Memory B cell (primary cell): ENCODE measurements at regions not wholly inside any gene's neighbourhood (a gene's known extent, or its start where the extent isn't known, plus 50 kb on each side); places are given as distances from the start of the nearest gene placed in this dataset.
"Not testable (repeated sequence)": the region's sequence is repeated elsewhere in the genome, so short reads cannot be mapped to it uniquely, and the experiment has no call there.

Experiments
- ATAC-seq: fragments of 150-1000 bp; cut with Tn5 transposase; 2 replicates; pipeline ENCODE4 v1.10.0; 2021; ENCODE audit warnings: low read depth, mild to moderate bottlenecking, moderate library complexity
- DNase-seq, 2 donors: peaks; one replicate each; pipeline ENCODE4 v3.0.0; 2022; ENCODE audit warnings: low spot score in 2 of 2
- H3K27ac Mint-ChIP-seq: one replicate; pipeline ENCODE4 v1.8.0; 2022; ENCODE audit warnings: mild to moderate bottlenecking, moderate library complexity, mixed read lengths
- H3K27me3 Mint-ChIP-seq: one replicate; pipeline ENCODE4 v1.8.0; 2022; ENCODE audit warnings: mixed read lengths
- H3K36me3 Mint-ChIP-seq: one replicate; pipeline ENCODE4 v1.8.0; 2022; ENCODE audit warnings: mild to moderate bottlenecking, mixed read lengths
- H3K4me1 Mint-ChIP-seq: one replicate; pipeline ENCODE4 v1.8.0; 2022; ENCODE audit warnings: mixed read lengths
- H3K4me3 Mint-ChIP-seq: one replicate; pipeline ENCODE4 v1.8.0; 2022; ENCODE audit warnings: mild to moderate bottlenecking, moderate library complexity, mixed read lengths
- H3K9me3 Mint-ChIP-seq: one replicate; pipeline ENCODE4 v1.8.0; 2022; ENCODE audit warnings: mixed read lengths

- not testable (repeated sequence) for DNase-seq, ATAC-seq, H3K27ac Mint-ChIP-seq, H3K4me1 Mint-ChIP-seq, H3K36me3 Mint-ChIP-seq, H3K4me3 Mint-ChIP-seq
- peaks cover 14% of the 10 kb centered on the region for H3K27me3 Mint-ChIP-seq
- H3K9me3 Mint-ChIP-seq = peaks cover 10% of the 10 kb centered on the region
These were observed 69.9 kb downstream of the ALG1L2 start for GRCh38 chr3:130151555-130151954.

GRCh38 chr3:130153247-130153646 is 71.6 kb downstream of the ALG1L2 start:
- Mint-ChIP-seq H3K9me3 (peaks cover 10% of the 10 kb centered on the region), H3K27me3 (peaks cover 13% of the 10 kb centered on the region)
- not testable (repeated sequence) for DNase-seq, H3K4me3 Mint-ChIP-seq, H3K36me3 Mint-ChIP-seq, ATAC-seq, H3K4me1 Mint-ChIP-seq, H3K27ac Mint-ChIP-seq

- not testable (repeated sequence) for DNase-seq, ATAC-seq, H3K4me3 Mint-ChIP-seq, H3K27me3 Mint-ChIP-seq, H3K9me3 Mint-ChIP-seq, H3K27ac Mint-ChIP-seq, H3K4me1 Mint-ChIP-seq, H3K36me3 Mint-ChIP-seq
These were observed 73.8 kb downstream of the ALG1L2 start for GRCh38 chr3:130155464-130155863.

- not testable (repeated sequence) for H3K4me3 Mint-ChIP-seq, H3K27me3 Mint-ChIP-seq, H3K9me3 Mint-ChIP-seq, ATAC-seq, H3K27ac Mint-ChIP-seq, DNase-seq, H3K36me3 Mint-ChIP-seq, H3K4me1 Mint-ChIP-seq
These were observed 85.2 kb downstream of the ALG1L2 start for GRCh38 chr3:130166856-130167255.

GRCh38 chr3:130175195-130175594 is 93.6 kb downstream of the ALG1L2 start:
- DNase-seq, ATAC-seq, H3K9me3 Mint-ChIP-seq, H3K36me3 Mint-ChIP-seq, H3K4me3 Mint-ChIP-seq, H3K27ac Mint-ChIP-seq, H3K27me3 Mint-ChIP-seq: not testable (repeated sequence)
- H3K4me1 Mint-ChIP-seq = peaks cover 15% of the 10 kb centered on the region

GRCh38 chr3:130176476-130177256 is 95.0 kb downstream of the ALG1L2 start:
- not testable (repeated sequence) for H3K4me3 Mint-ChIP-seq, ATAC-seq, H3K9me3 Mint-ChIP-seq, H3K27ac Mint-ChIP-seq, DNase-seq, H3K27me3 Mint-ChIP-seq, H3K36me3 Mint-ChIP-seq
- peaks cover 15% of the 10 kb centered on the region for H3K4me1 Mint-ChIP-seq

GRCh38 chr3:130178835-130179234 is 97.2 kb downstream of the ALG1L2 start:
- peak overlapping the region; percentile 66 for H3K4me3 Mint-ChIP-seq
- H3K27ac Mint-ChIP-seq = peak overlapping the region; percentile 89
- not testable (repeated sequence) for ATAC-seq, H3K9me3 Mint-ChIP-seq, DNase-seq, H3K27me3 Mint-ChIP-seq, H3K36me3 Mint-ChIP-seq
- H3K4me1 Mint-ChIP-seq = peaks cover 15% of the 10 kb centered on the region

- not testable (repeated sequence) for H3K9me3 Mint-ChIP-seq, ATAC-seq, H3K27me3 Mint-ChIP-seq, H3K36me3 Mint-ChIP-seq
- Mint-ChIP-seq H3K4me3 (peak overlapping the region; percentile 66), H3K4me1 (peaks cover 15% of the 10 kb centered on the region), H3K27ac (peak overlapping the region; percentile 89)
- peak; percentile 24 to 34 for DNase-seq
These were observed 97.8 kb downstream of the ALG1L2 start for GRCh38 chr3:130179353-130179970.

GRCh38 chr3:130182475-130182874 is 100.8 kb downstream of the ALG1L2 start:
- not testable (repeated sequence) for H3K36me3 Mint-ChIP-seq, H3K9me3 Mint-ChIP-seq, DNase-seq, H3K4me3 Mint-ChIP-seq, H3K27ac Mint-ChIP-seq, H3K27me3 Mint-ChIP-seq, ATAC-seq
- peaks cover 15% of the 10 kb centered on the region for H3K4me1 Mint-ChIP-seq

- peaks cover 15% of the 10 kb centered on the region for H3K4me1 Mint-ChIP-seq
- H3K27ac Mint-ChIP-seq, H3K27me3 Mint-ChIP-seq, DNase-seq, H3K4me3 Mint-ChIP-seq, H3K9me3 Mint-ChIP-seq, H3K36me3 Mint-ChIP-seq, ATAC-seq: not testable (repeated sequence)
These were observed 102.1 kb downstream of the ALG1L2 start for GRCh38 chr3:130183689-130184088.

GRCh38 chr3:130184152-130185024 is 102.8 kb downstream of the ALG1L2 start:
- not testable (repeated sequence) for H3K27ac Mint-ChIP-seq, H3K27me3 Mint-ChIP-seq, H3K4me3 Mint-ChIP-seq, H3K36me3 Mint-ChIP-seq, H3K9me3 Mint-ChIP-seq, DNase-seq, H3K4me1 Mint-ChIP-seq, ATAC-seq

- H3K4me3 Mint-ChIP-seq, ATAC-seq, H3K27ac Mint-ChIP-seq, H3K27me3 Mint-ChIP-seq, DNase-seq, H3K36me3 Mint-ChIP-seq, H3K4me1 Mint-ChIP-seq: not testable (repeated sequence)
- H3K9me3 Mint-ChIP-seq = peaks cover 12% of the 10 kb centered on the region
These were observed 119.6 kb downstream of the ALG1L2 start for GRCh38 chr3:130201272-130201671.

- H3K27ac Mint-ChIP-seq, H3K4me1 Mint-ChIP-seq, H3K4me3 Mint-ChIP-seq, DNase-seq, ATAC-seq, H3K27me3 Mint-ChIP-seq, H3K36me3 Mint-ChIP-seq: not testable (repeated sequence)
- H3K9me3 Mint-ChIP-seq = peaks cover 12% of the 10 kb centered on the region
These were observed 122.0 kb downstream of the ALG1L2 start for GRCh38 chr3:130203633-130204032.

- Mint-ChIP-seq H3K4me3 (no peak overlapping the region), H3K36me3 (no peaks in the 10 kb centered on the region), H3K27ac (no peak overlapping the region), H3K9me3 (no peaks in the 10 kb centered on the region), H3K4me1 (no peaks in the 10 kb centered on the region), H3K27me3 (no peaks in the 10 kb centered on the region)
- DNase-seq = no peak
- ATAC-seq = no peak
These were observed 117.9 kb upstream of the COL6A5 start for GRCh38 chr3:130227540-130227939.
